Body of pancreas (tissue), 4 donors: ENCODE measurements at regions not wholly inside any gene's neighbourhood (a gene's known extent, or its start where the extent isn't known, plus 50 kb on each side); places are given as distances from the start of the nearest gene placed in this dataset.

Source experiments
- POLR2A ChIP-seq, 3 donors: fragments of 450-650 bp; IDR thresholded peaks; one replicate each; pipeline ENCODE4 v1.6.1; 2016; ENCODE audit warnings: antibody characterized with exemption in 3 of 3, mild to moderate bottlenecking in 2 of 3
- TF ChIP-seq, protein P1 (sequence below), 7 experiments: fragments of 450-650 bp in 4 of 7; fragments of 200-600 bp in 3 of 7; sonication (generic) in 3 of 7; IDR thresholded peaks; one replicate each; pipeline ENCODE4 v1.5.1; 2016 to 2019; ENCODE audit warnings: antibody characterized with exemption in 7 of 7

DNA sequence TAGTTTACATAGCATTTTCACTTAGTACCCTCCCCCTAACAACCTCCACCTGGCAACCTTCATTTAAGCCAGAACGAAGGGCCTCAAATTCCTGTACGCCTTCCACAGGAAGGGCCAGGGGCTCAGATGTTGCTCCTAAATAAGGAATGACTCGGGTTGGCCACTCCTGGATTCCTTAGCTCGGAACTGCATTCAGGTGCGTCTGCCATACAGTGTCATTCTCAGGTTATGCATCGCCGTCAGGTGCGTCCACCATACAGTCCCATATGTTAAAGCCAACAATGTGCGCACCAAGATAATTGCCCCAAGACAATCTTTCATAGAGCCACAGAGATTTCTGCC is 53.5 kb upstream of the USP3 start:
- TF ChIP-seq, protein P1, sequence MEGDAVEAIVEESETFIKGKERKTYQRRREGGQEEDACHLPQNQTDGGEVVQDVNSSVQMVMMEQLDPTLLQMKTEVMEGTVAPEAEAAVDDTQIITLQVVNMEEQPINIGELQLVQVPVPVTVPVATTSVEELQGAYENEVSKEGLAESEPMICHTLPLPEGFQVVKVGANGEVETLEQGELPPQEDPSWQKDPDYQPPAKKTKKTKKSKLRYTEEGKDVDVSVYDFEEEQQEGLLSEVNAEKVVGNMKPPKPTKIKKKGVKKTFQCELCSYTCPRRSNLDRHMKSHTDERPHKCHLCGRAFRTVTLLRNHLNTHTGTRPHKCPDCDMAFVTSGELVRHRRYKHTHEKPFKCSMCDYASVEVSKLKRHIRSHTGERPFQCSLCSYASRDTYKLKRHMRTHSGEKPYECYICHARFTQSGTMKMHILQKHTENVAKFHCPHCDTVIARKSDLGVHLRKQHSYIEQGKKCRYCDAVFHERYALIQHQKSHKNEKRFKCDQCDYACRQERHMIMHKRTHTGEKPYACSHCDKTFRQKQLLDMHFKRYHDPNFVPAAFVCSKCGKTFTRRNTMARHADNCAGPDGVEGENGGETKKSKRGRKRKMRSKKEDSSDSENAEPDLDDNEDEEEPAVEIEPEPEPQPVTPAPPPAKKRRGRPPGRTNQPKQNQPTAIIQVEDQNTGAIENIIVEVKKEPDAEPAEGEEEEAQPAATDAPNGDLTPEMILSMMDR (IDR thresholded peaks at IDR 0.05) = no peak
- TF ChIP-seq POLR2A (IDR thresholded peaks at IDR 0.05) = no peak
